Activated CD4-positive, alpha-beta T cell treated with anti-CD3 and anti-CD28 coated beads, Interleukin-2, amount 10 ng/mL, durations not matched to agents 24 days and 14 days (primary cell): ENCODE measurements at regions not wholly inside any gene's neighbourhood (a gene's known extent, or its start where the extent isn't known, plus 50 kb on each side); places are given as distances from the start of the nearest gene placed in this dataset.
"Not testable (repeated sequence)": the region's sequence is repeated elsewhere in the genome, so short reads cannot be mapped to it uniquely, and the experiment has no call there.

Experiments
- DNase-seq: peaks from one replicate; pipeline ENCODE4 v3.0.0; 2022
- H3K27ac Mint-ChIP-seq: one replicate; pipeline ENCODE4 v1.8.0; 2022; ENCODE audit warnings: mild to moderate bottlenecking, mixed read lengths
- H3K27me3 Mint-ChIP-seq: one replicate; pipeline ENCODE4 v1.8.0; 2022; ENCODE audit warnings: mixed read lengths
- H3K36me3 Mint-ChIP-seq: one replicate; pipeline ENCODE4 v1.8.0; 2022; ENCODE audit warnings: low read depth, mild to moderate bottlenecking, mixed read lengths
- H3K4me1 Mint-ChIP-seq: one replicate; pipeline ENCODE4 v1.8.0; 2021; ENCODE audit warnings: mixed read lengths
- H3K4me3 Mint-ChIP-seq: one replicate; pipeline ENCODE4 v1.8.0; 2022; ENCODE audit warnings: mild to moderate bottlenecking, moderate library complexity, mixed read lengths
- H3K9me3 Mint-ChIP-seq: one replicate; pipeline ENCODE4 v1.8.0; 2021; ENCODE audit warnings: mixed read lengths
- intact Hi-C: fragments of 100-400 bp; cut with micrococcal nuclease; formaldehyde crosslinking; loops from one replicate; pipeline ENCODE4 v1.15.1; 2023

DNA sequence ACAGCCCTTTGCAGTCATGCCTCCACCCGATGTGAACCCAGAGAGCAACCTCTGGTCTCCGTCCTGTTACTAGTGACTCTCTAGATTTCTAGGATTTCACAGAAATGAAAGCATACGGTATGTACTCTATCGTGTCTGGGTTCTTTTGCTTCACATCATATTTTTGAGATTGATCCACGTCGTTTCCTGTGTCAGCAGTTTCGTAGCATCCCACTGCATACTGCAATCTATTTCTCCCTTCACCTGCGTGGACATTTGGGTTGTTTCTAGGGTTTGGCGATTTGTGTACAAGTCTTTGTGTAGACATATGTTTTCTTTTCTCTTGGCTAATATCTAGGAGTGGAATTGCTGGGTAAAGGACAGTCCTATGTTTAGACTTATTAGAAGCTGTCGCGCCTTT, 119.8 kb upstream of the PCBD1 start:
- H3K27ac Mint-ChIP-seq = no peak overlapping the region
- no peaks in the 10 kb centered on the region for H3K27me3 Mint-ChIP-seq
- DNase-seq = no peak
- H3K4me1 Mint-ChIP-seq = no peaks in the 10 kb centered on the region
- H3K4me3 Mint-ChIP-seq = no peak overlapping the region
- H3K9me3 Mint-ChIP-seq = no peaks in the 10 kb centered on the region
- intact Hi-C loops = no loop called here
- H3K36me3 Mint-ChIP-seq = no peaks in the 10 kb centered on the region

DNA sequence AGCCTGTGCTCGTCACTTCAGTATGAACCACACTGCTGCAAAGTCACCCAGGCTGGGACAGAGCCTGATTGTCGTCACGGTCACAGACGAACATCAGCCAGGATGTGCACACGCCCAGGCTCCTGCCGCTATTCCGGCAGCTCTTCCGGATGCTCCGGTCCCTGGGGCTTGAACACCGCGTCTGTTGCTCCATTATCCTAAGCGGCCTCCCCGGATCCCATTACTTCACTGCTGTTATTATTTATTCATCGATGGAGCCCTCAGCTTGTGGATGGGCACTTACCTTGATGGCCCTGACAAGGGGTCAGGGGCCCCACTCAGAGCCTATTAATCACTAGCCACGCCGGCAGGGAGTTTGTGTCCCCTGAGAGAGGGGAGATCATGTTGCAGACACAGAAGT, 120.8 kb upstream of the PCBD1 start:
- intact Hi-C loops = no loop called here
- no peaks in the 10 kb centered on the region for H3K36me3 Mint-ChIP-seq
- H3K27ac Mint-ChIP-seq = no peak overlapping the region
- DNase-seq = no peak
- H3K27me3 Mint-ChIP-seq = no peaks in the 10 kb centered on the region
- no peaks in the 10 kb centered on the region for H3K9me3 Mint-ChIP-seq
- no peak overlapping the region for H3K4me3 Mint-ChIP-seq
- no peaks in the 10 kb centered on the region for H3K4me1 Mint-ChIP-seq

DNA sequence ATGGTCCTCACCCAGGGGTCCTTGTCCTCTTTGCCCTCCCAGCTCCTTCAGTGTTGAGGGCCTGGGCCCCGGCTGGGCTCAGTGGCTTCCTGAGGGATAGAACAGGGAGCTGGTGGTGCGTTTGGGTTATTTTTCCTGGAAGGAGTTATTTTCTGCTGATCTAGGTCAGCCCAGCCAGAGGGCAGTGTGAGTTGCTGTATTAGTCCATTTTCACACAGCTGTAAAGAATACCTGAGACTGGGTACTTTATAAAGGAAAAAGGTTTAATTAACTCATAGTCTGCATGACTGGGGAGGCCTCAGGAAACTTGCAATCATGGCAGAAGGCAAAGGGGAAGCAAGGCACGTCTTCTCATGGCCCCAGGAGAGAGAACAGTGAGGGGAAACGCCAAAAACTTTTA, 122.4 kb upstream of the PCBD1 start:
- intact Hi-C loops = no loop called here
- H3K36me3 Mint-ChIP-seq = no peaks in the 10 kb centered on the region

DNA sequence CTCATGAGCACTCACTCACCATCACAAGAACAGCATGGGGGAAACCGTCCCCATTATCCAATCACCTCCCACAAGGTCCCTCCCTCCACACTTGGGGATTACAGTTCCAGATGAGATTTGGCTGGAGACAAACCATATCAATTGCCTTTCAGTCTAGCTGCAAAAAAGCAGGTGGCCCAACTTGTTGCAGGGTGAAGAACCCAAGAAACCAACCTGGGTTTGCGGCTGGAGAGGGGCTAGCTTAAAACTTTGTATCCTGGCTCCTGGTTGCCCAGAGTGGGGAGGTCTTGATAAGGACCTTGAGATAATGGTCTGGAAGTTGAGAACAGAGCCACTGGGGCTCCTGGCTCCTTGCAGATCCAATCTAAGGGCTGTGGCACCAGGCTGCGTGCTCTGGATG, 122.8 kb upstream of the PCBD1 start:
- H3K36me3 Mint-ChIP-seq = no peaks in the 10 kb centered on the region
- H3K9me3 Mint-ChIP-seq = no peaks in the 10 kb centered on the region
- H3K27ac Mint-ChIP-seq = no peak overlapping the region
- intact Hi-C loops = no loop called here
- peaks cover 4% of the 10 kb centered on the region for H3K4me1 Mint-ChIP-seq
- H3K27me3 Mint-ChIP-seq = peaks cover 2% of the 10 kb centered on the region
- no peak overlapping the region for H3K4me3 Mint-ChIP-seq
- DNase-seq = no peak

More for the DNA sequence above, 122.4 kb upstream of the PCBD1 start:
- DNase-seq = no peak
- Mint-ChIP-seq H3K27me3 (peaks cover 2% of the 10 kb centered on the region), H3K27ac (no peak overlapping the region), H3K4me3 (no peak overlapping the region), H3K4me1 (peaks cover 4% of the 10 kb centered on the region), H3K9me3 (no peaks in the 10 kb centered on the region)

DNA sequence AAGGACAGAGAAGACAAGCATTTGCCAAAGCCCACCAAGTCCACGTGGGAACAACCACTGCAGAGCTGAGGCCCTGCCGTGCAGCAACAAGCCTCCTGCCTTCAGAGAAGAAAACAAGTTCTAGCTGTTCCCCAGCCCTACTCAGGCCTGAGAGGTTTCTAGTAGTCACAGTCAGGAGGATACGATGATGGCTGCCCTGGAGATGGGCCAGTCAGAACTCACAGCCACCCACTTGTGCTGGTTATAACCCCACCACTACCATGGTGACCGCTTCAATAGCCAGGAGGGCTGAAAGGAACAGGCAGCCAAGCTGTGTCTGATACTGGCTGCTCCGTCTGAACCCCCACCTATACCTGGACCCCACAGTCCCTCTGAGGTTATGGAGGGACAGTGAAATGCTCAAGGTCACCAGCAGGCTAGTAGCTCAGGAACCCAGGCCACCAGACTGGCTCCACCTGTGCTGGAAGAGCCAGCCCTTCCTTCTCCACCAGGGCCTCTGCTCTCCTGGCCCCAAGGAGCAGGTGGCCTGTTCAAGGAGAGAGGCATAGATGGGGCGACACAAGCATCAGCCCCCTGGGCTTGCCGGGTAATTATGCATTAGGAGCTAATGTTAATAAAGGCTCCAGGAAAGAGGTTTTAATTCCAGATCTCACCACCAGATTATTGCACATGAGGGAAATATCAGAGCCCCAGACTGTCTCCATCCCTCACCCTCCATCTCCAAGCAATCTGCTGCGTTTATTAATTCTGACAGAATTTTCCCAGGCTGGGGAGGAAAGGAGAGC, 125.8 kb upstream of the PCBD1 start:
- H3K36me3 Mint-ChIP-seq = no peaks in the 10 kb centered on the region

DNA sequence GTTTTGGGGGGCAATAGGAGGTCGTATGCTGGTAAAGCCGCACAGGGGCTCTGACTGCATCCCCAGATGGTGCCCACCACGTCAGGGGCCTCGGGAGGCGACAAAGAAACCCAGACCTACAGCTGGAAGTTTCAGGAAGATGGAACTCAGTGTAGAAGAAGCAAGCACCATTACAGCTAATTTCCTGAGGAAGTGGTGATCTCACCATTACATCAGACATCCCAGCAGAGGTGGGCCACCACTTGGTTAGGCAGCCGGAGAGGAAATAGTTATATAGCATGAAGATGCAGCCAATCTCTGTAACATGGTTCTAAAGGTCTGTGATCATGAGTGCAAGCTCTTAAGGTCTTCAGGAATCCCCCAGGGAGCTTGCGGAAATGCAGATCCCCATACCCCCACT, 127.3 kb upstream of the PCBD1 start:
- H3K27me3 Mint-ChIP-seq = peaks cover 2% of the 10 kb centered on the region
- H3K4me3 Mint-ChIP-seq = no peak overlapping the region
- DNase-seq = no peak
- intact Hi-C loops = no loop called here
- peaks cover 4% of the 10 kb centered on the region for H3K4me1 Mint-ChIP-seq
- no peaks in the 10 kb centered on the region for H3K36me3 Mint-ChIP-seq
- no peak overlapping the region for H3K27ac Mint-ChIP-seq
- H3K9me3 Mint-ChIP-seq = no peaks in the 10 kb centered on the region

More for the DNA sequence above, 125.8 kb upstream of the PCBD1 start:
- Mint-ChIP-seq H3K4me3 (no peak overlapping the region), H3K27me3 (peaks cover 2% of the 10 kb centered on the region), H3K9me3 (no peaks in the 10 kb centered on the region), H3K4me1 (peaks cover 4% of the 10 kb centered on the region), H3K27ac (no peak overlapping the region)
- no peak for DNase-seq
- intact Hi-C loops = no loop called here

DNA sequence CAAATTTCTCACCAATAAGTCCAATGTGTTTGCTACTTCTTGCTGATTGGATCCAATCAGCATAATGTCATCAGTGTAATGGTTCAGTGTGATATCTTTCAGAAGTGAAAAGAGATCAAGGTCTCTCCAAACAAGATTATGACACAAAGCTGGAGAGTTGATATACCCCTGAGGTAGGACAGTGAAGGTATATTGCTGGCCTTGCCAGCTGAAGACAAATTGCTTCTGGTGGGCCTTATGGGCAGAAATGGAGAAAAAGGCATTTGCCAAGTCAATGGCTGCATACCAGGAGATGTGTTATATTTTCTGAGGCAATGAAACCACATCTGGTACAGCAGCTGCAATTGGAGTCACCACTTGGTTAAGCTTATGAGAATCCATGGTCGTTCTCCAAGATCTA, 131.7 kb upstream of the PCBD1 start:
- H3K4me1 Mint-ChIP-seq, H3K27me3 Mint-ChIP-seq, H3K4me3 Mint-ChIP-seq, DNase-seq, H3K36me3 Mint-ChIP-seq, H3K27ac Mint-ChIP-seq, intact Hi-C loops, H3K9me3 Mint-ChIP-seq: not testable (repeated sequence)

DNA sequence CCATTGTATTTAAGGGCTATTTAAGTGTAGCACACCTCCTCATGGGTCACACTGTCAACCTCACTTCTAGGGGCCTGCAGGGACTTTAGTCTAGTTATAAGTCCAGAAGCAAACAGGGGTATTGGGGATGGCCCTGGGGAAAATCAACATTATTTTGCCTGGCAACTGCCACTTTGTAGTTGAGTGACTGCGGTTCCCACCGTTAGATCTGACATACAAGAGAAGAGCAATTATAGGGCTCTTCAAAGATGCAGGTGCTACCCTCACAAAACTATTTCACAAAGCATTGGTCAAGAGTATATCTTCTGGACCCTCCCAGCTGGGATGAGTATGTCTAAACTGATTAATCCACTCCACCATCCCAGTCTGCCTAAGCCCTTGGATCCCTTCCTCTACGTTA, 133.0 kb upstream of the PCBD1 start:
- intact Hi-C loops = no loop called here
- no peaks in the 10 kb centered on the region for H3K36me3 Mint-ChIP-seq
- no peak for DNase-seq
- H3K27ac Mint-ChIP-seq = no peak overlapping the region
- H3K27me3 Mint-ChIP-seq = no peaks in the 10 kb centered on the region
- H3K9me3 Mint-ChIP-seq = no peaks in the 10 kb centered on the region
- no peak overlapping the region for H3K4me3 Mint-ChIP-seq
- H3K4me1 Mint-ChIP-seq = no peaks in the 10 kb centered on the region

DNA sequence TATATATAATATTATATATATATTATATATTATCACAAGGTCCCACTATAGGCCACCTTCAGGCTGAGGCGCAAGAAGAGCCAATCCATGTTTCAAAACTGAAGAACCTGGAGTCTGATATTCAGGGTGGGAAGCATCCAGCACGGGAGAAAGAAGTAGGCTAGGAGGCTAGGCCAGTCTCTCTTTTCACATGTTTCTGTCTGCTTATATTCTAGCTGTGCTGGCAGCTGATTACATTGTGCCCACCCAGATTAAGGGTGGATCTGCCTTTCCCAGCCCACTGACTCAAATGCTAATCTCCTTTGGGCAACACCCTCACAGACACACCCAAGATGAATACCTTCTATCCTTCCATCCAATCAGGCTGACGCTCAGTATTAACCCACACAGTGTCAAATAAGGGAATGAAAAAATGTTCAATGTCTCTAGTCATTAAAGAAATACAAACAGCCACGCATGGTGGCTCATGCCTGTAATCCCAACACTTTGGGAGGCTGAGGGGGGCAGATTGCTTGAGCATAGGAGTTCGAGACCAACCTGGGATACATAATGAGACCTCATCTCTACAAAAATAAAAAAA, 135.4 kb upstream of the PCBD1 start:
- Mint-ChIP-seq H3K27ac (no peak overlapping the region), H3K36me3 (no peaks in the 10 kb centered on the region), H3K4me1 (no peaks in the 10 kb centered on the region), H3K9me3 (no peaks in the 10 kb centered on the region), H3K4me3 (no peak overlapping the region), H3K27me3 (no peaks in the 10 kb centered on the region)
- no peak for DNase-seq
- intact Hi-C loops = no loop called here

DNA sequence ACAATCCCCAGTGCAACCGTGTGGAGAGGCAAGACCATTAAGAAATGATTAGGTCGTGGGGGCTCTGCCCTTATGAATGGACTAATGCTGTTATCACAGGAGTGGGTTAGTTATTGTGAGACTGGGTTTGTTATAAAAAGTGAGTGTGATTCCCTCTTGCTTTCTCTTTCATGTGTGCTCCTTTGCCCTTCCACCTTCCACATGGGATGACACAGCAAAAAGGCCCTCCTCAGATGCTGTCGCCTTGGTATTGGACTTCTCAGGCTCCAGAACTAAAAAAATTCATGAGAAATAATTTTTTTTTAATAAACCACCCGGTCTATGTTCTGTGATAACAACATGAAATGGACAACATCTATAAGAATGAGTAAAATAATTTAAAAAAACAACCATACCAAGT, 136.1 kb upstream of the PCBD1 start:
- no peaks in the 10 kb centered on the region for H3K27me3 Mint-ChIP-seq
- DNase-seq = no peak
- H3K27ac Mint-ChIP-seq = no peak overlapping the region
- intact Hi-C loops = no loop called here
- H3K4me3 Mint-ChIP-seq = no peak overlapping the region
- H3K36me3 Mint-ChIP-seq = no peaks in the 10 kb centered on the region
- no peaks in the 10 kb centered on the region for H3K9me3 Mint-ChIP-seq
- no peaks in the 10 kb centered on the region for H3K4me1 Mint-ChIP-seq

DNA sequence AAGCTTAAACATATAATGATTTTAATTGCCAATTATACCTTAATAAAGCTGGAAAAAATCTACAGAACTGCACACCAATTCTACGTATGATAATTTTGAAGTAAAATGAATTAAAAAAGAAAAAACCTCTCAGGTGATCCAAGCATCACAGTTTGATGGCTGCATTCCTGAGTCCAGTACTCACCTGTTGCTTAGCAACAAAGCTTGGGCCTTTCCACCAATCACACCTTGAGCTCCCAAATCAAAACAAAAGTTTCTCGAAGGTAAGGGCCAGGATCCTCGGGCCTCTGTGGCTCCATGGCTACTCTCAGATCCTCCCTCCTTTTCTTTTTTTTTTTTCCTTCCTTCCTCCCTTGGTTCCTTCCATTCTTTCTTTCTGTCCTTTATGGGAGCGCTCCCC, 137.2 kb upstream of the PCBD1 start:
- intact Hi-C loops = no loop called here
- Mint-ChIP-seq H3K27me3 (no peaks in the 10 kb centered on the region), H3K36me3 (no peaks in the 10 kb centered on the region), H3K9me3 (no peaks in the 10 kb centered on the region), H3K4me3 (no peak overlapping the region), H3K4me1 (no peaks in the 10 kb centered on the region), H3K27ac (no peak overlapping the region)
- DNase-seq = no peak

DNA sequence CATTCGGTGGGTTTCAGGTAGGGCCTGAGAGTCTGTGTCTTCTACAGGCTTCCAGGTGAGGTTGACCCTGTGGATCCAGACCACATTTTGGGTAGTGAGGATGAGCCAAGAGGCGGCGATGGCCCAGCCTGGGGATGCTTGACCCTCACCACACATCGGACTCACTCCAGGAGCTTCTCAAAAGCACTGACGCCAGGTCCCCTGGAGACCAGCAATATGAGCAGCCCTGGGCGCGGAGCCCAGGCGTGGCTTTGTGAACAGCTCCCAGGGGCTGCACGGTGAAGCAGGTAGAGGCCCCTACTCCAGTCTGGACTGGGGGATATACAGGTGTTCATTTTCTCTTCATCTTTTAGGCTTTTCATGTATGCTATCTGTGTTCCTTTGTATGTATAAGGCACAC, 139.7 kb upstream of the PCBD1 start:
- no peak overlapping the region for H3K4me3 Mint-ChIP-seq
- H3K9me3 Mint-ChIP-seq = no peaks in the 10 kb centered on the region
- intact Hi-C loops = no loop called here
- H3K27me3 Mint-ChIP-seq = no peaks in the 10 kb centered on the region
- no peak overlapping the region for H3K27ac Mint-ChIP-seq
- H3K4me1 Mint-ChIP-seq = no peaks in the 10 kb centered on the region
- no peak for DNase-seq
- no peaks in the 10 kb centered on the region for H3K36me3 Mint-ChIP-seq

DNA sequence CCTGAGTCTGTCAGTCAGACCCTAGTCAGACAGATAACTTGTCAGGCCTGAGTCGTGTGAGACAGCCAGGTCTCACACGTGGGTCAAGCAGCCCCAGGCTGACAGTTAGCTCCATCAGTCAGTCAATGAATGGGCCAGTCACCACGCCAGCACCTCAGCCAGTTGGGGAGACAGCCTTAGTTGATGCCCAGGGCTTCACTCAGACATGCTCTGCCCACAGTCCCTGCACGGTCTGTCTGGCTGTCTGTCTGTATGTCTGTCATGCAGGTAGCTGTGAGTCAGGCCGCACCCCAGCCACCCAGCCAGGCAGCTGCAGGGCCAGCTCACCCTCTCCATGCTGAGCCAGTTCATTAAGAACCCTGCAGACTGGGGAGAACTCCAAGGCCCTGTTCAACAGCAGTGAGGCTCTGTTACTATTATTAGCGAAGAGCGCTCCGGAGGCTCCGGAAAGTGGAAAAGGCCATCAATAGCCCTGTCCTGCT, 141.1 kb upstream of the PCBD1 start:
- no peak overlapping the region for H3K4me3 Mint-ChIP-seq
- H3K27ac Mint-ChIP-seq = no peak overlapping the region
- no peaks in the 10 kb centered on the region for H3K9me3 Mint-ChIP-seq
- no peaks in the 10 kb centered on the region for H3K4me1 Mint-ChIP-seq
- intact Hi-C loops = no loop called here
- no peaks in the 10 kb centered on the region for H3K27me3 Mint-ChIP-seq
- no peak for DNase-seq
- no peaks in the 10 kb centered on the region for H3K36me3 Mint-ChIP-seq

DNA sequence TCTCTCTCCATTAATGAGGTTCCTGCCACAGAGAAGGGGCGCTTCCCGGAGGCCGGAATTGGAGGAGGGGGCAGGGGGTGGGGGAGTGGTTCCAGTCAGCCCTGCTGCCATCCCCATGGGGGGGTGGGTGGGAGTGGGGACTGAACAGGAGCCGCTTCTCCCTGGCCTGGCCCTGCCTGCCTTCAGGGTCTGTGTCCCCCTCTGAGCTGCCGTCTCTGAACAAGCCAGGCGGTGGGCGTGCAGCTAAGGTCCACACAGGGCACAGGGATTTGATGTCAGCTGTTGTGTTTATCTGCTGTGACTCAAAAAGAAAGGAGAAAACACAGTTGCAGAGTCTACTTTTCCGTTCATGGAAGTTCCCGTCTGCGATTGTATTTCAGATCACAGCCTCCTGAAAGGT, 141.5 kb upstream of the PCBD1 start:
- Mint-ChIP-seq H3K4me1 (no peaks in the 10 kb centered on the region), H3K27ac (no peak overlapping the region)

DNA sequence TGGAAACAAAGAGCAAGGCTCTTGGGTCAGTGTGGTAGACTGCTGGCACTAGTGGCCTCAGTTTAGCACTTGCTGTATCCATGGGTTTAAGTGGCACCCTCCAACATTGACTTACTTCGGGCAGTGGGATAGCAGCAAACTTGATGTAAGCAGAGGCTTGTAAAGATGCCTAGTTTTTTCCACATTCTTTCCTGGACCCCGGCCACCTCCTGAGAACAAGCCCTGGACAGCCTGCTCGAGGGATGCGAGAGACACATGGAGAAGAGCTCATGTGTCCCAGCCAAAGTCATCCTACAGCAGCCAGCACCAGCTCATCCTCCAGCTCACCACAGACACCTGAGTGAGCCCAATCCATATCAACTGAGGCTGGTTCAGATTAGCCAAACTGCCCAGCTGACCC, 142.7 kb upstream of the PCBD1 start:
- no peaks in the 10 kb centered on the region for H3K36me3 Mint-ChIP-seq
- H3K27ac Mint-ChIP-seq = no peak overlapping the region
- H3K27me3 Mint-ChIP-seq = no peaks in the 10 kb centered on the region
- no peak for DNase-seq
- intact Hi-C loops = no loop called here
- no peak overlapping the region for H3K4me3 Mint-ChIP-seq
- H3K4me1 Mint-ChIP-seq = no peaks in the 10 kb centered on the region
- H3K9me3 Mint-ChIP-seq = no peaks in the 10 kb centered on the region

More for the DNA sequence above, 141.5 kb upstream of the PCBD1 start:
- Mint-ChIP-seq H3K27me3 (no peaks in the 10 kb centered on the region), H3K4me3 (no peak overlapping the region), H3K9me3 (no peaks in the 10 kb centered on the region), H3K36me3 (no peaks in the 10 kb centered on the region)
- intact Hi-C loops = no loop called here
- no peak for DNase-seq
